ENCODE measurements at regions not wholly inside any gene's neighbourhood (a gene's known extent, or its start where the extent isn't known, plus 50 kb on each side); places are given as distances from the start of the nearest gene placed in this dataset.

DNA sequence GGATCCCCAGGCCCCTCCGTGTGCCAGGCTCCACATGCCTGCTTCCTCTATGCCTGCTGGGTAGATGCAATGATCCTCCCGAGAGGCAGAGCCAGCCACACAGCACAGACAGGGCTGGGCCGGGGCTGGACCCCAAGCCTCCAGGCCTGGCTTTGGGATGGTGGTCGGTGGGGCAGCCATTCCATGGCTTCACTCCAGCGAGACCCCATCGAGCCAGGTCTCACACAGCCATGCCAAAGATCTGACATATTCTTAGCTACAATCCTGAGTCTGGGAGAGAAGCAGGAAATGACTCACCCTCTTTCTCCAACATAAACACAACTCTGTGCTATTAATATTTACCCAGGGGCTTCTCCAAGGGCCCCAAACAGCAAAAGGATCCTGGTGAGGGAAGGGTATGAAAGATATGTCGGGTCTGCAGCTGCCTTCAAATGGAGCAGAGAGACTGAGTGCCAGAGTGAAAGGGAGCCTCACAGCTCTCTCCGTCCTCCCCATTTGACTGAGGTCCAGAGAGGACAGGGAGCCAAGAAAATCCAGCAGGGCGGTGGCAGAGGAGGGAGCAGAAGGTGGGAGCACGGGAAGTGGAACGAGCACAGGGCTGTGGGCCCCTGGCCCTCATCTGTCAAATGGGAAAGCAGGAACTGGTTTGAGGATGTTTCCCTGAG, 639.5 kb downstream of the MATN1 start:
- TF ChIP-seq, protein P1, sequence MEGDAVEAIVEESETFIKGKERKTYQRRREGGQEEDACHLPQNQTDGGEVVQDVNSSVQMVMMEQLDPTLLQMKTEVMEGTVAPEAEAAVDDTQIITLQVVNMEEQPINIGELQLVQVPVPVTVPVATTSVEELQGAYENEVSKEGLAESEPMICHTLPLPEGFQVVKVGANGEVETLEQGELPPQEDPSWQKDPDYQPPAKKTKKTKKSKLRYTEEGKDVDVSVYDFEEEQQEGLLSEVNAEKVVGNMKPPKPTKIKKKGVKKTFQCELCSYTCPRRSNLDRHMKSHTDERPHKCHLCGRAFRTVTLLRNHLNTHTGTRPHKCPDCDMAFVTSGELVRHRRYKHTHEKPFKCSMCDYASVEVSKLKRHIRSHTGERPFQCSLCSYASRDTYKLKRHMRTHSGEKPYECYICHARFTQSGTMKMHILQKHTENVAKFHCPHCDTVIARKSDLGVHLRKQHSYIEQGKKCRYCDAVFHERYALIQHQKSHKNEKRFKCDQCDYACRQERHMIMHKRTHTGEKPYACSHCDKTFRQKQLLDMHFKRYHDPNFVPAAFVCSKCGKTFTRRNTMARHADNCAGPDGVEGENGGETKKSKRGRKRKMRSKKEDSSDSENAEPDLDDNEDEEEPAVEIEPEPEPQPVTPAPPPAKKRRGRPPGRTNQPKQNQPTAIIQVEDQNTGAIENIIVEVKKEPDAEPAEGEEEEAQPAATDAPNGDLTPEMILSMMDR (IDR thresholded peaks at IDR 0.05) = no peak
- TF ChIP-seq POLR2A (IDR thresholded peaks at IDR 0.05) (no peak), POLR2AphosphoS5 (IDR thresholded peaks at IDR 0.05) (peak; percentile 18)
